ENCODE measurements at regions not wholly inside any gene's neighbourhood (a gene's known extent, or its start where the extent isn't known, plus 50 kb on each side); places are given as distances from the start of the nearest gene placed in this dataset.

GRCh38 chr9:118321788-118322187, 617.6 kb downstream of the TLR4 start:
- TF ChIP-seq SPI1 (IDR thresholded peaks at IDR 0.05; ENCODE audit: borderline replicate concordance, insufficient read depth, low read depth, low read length): no peak
- TF ChIP-seq BCL3 (IDR thresholded peaks at IDR 0.05; ENCODE audit: borderline replicate concordance, insufficient read depth, low read depth, low read length, poor library complexity, severe bottlenecking): no peak
- TF ChIP-seq CBFB (IDR thresholded peaks at IDR 0.05; ENCODE audit: low read depth): no peak
- TF ChIP-seq EZH2 (IDR thresholded peaks at IDR 0.05; ENCODE audit: borderline replicate concordance, control insufficient read depth, low read depth, low read length): no peak
- no peak for TF ChIP-seq HDAC6 (IDR thresholded peaks at IDR 0.05; ENCODE audit: unreplicated experiment)
- no peak for TF ChIP-seq CREB1 (IDR thresholded peaks at IDR 0.05; ENCODE audit: low read depth)
- no peak for TF ChIP-seq CEBPB (IDR thresholded peaks at IDR 0.05; ENCODE audit: borderline replicate concordance in 1 of 2, low read depth in 2 of 2, low read length in 2 of 2)
- no peak for TF ChIP-seq CTCF (IDR thresholded peaks at IDR 0.05 in 2 of 3, conservative IDR thresholded peaks at IDR 0.05 in 1 of 3; ENCODE audit: control insufficient read depth in 2 of 3, extremely low read depth in 1 of 3, insufficient read depth in 1 of 3, low read depth in 3 of 3, low read length in 3 of 3)
- TF ChIP-seq YY1 (IDR thresholded peaks at IDR 0.05; ENCODE audit: low read depth, low read length): no peak

Measured in GM12878 (cell line).